OCI-LY1 (cell line): ENCODE measurements at regions not wholly inside any gene's neighbourhood (a gene's known extent, or its start where the extent isn't known, plus 50 kb on each side); places are given as distances from the start of the nearest gene placed in this dataset.

Source experiments
- CTCF ChIP-seq: fragments of 200-600 bp; sonication (generic), shearing (Covaris generic); IDR thresholded peaks from 2 replicates; pipeline ENCODE4 v1.5.1; 2017; ENCODE audit warnings: mild to moderate bottlenecking, antibody characterized with exemption, low read length, moderate library complexity, mixed read lengths
- EZH2 ChIP-seq: fragments of 200-600 bp; sonication (generic), shearing (Covaris generic); IDR thresholded peaks from 2 replicates; pipeline ENCODE4 v1.8.0; 2017; ENCODE audit warnings: borderline replicate concordance, mixed run types, mild to moderate bottlenecking, antibody characterized with exemption, low read length, moderate library complexity, mixed read lengths

- no peak for TF ChIP-seq CTCF
- TF ChIP-seq EZH2 = no peak
Observed at GRCh38 chr2:128868686-128869551, 550.3 kb upstream of the HS6ST1 start.
